ENCODE measurements at regions not wholly inside any gene's neighbourhood (a gene's known extent, or its start where the extent isn't known, plus 50 kb on each side); places are given as distances from the start of the nearest gene placed in this dataset.

GRCh38 chr20:40738976-40739375 is 49.9 kb upstream of the MAFB start:
- H3K36me3 Mint-ChIP-seq = no peaks in the 10 kb centered on the region
- H3K9me3 Mint-ChIP-seq = no peaks in the 10 kb centered on the region
- ATAC-seq (no peak), DNase-seq (ENCODE audit: low spot score) (no peak)
- peaks cover 0 to 8% of the 10 kb centered on the region in 2 donors for H3K4me1 Mint-ChIP-seq (ENCODE audit: low read depth in 2 of 2)
- H3K27me3 Mint-ChIP-seq = peaks cover 23 to 38% of the 10 kb centered on the region in 2 donors
- H3K4me3 Mint-ChIP-seq = no peak overlapping the region
- no peak overlapping the region for H3K27ac Mint-ChIP-seq

- H3K4me1 Mint-ChIP-seq (ENCODE audit: low read depth in 2 of 2) = peaks cover 0 to 8% of the 10 kb centered on the region in 2 donors
- H3K4me3 Mint-ChIP-seq = no peak overlapping the region
- DNase-seq (ENCODE audit: low spot score) = no peak
- no peaks in the 10 kb centered on the region for H3K9me3 Mint-ChIP-seq
- peaks cover 26 to 40% of the 10 kb centered on the region in 2 donors for H3K27me3 Mint-ChIP-seq
- ATAC-seq = peak in 1 of 2 donors; percentile 20
- no peaks in the 10 kb centered on the region for H3K36me3 Mint-ChIP-seq
- H3K27ac Mint-ChIP-seq = no peak overlapping the region
Measured at GRCh38 chr20:40739841-40740240, 50.8 kb upstream of the MAFB start.

GRCh38 chr20:40741507-40742106 is 52.6 kb upstream of the MAFB start:
- DNase-seq (ENCODE audit: low spot score) (no peak), ATAC-seq (no peak)
- no peak overlapping the region for H3K4me3 Mint-ChIP-seq
- H3K27me3 Mint-ChIP-seq = peaks cover 23 to 24% of the 10 kb centered on the region in 2 donors
- H3K9me3 Mint-ChIP-seq = no peaks in the 10 kb centered on the region
- peaks cover 0 to 8% of the 10 kb centered on the region in 2 donors for H3K4me1 Mint-ChIP-seq (ENCODE audit: low read depth in 2 of 2)
- H3K36me3 Mint-ChIP-seq = no peaks in the 10 kb centered on the region
- no peak overlapping the region for H3K27ac Mint-ChIP-seq

- H3K9me3 Mint-ChIP-seq = no peaks in the 10 kb centered on the region
- H3K36me3 Mint-ChIP-seq = no peaks in the 10 kb centered on the region
- no peak for ATAC-seq
- H3K4me1 Mint-ChIP-seq (ENCODE audit: low read depth in 2 of 2) = peaks cover 0 to 8% of the 10 kb centered on the region in 2 donors
- no peak for DNase-seq (ENCODE audit: low spot score)
- H3K4me3 Mint-ChIP-seq = no peak overlapping the region
- peaks cover 14 to 19% of the 10 kb centered on the region in 2 donors for H3K27me3 Mint-ChIP-seq
- H3K27ac Mint-ChIP-seq = no peak overlapping the region
Measured at GRCh38 chr20:40743141-40743775, 54.2 kb upstream of the MAFB start.

- H3K4me3 Mint-ChIP-seq = no peak overlapping the region
- H3K4me1 Mint-ChIP-seq (ENCODE audit: low read depth in 2 of 2) = peaks cover 0 to 8% of the 10 kb centered on the region in 2 donors
- H3K9me3 Mint-ChIP-seq = no peaks in the 10 kb centered on the region
- H3K27me3 Mint-ChIP-seq = peaks cover 17 to 23% of the 10 kb centered on the region in 2 donors
- H3K27ac Mint-ChIP-seq = no peak overlapping the region
- no peaks in the 10 kb centered on the region for H3K36me3 Mint-ChIP-seq
- DNase-seq (ENCODE audit: low spot score) (no peak), ATAC-seq (no peak)
Measured at GRCh38 chr20:40744072-40744817, 55.2 kb upstream of the MAFB start.

- ATAC-seq = no peak
- Mint-ChIP-seq H3K9me3 (no peaks in the 10 kb centered on the region), H3K27ac (no peak overlapping the region), H3K27me3 (peaks cover 17 to 23% of the 10 kb centered on the region in 2 donors), H3K4me3 (no peak overlapping the region), H3K36me3 (no peaks in the 10 kb centered on the region), H3K4me1 (ENCODE audit: low read depth in 2 of 2) (peaks cover 0 to 8% of the 10 kb centered on the region in 2 donors)
- no peak for DNase-seq (ENCODE audit: low spot score)
Measured at GRCh38 chr20:40744818-40745175, 55.8 kb upstream of the MAFB start.

GRCh38 chr20:40746251-40746650 is 57.2 kb upstream of the MAFB start:
- no peak for DNase-seq (ENCODE audit: low spot score)
- no peaks in the 10 kb centered on the region for H3K9me3 Mint-ChIP-seq
- no peaks in the 10 kb centered on the region for H3K36me3 Mint-ChIP-seq
- no peak for ATAC-seq
- peaks cover 17 to 23% of the 10 kb centered on the region in 2 donors for H3K27me3 Mint-ChIP-seq
- peaks cover 0 to 11% of the 10 kb centered on the region in 2 donors for H3K4me1 Mint-ChIP-seq (ENCODE audit: low read depth in 2 of 2)
- no peak overlapping the region for H3K4me3 Mint-ChIP-seq
- H3K27ac Mint-ChIP-seq = no peak overlapping the region

- Mint-ChIP-seq H3K4me3 (no peak overlapping the region), H3K36me3 (no peaks in the 10 kb centered on the region), H3K9me3 (no peaks in the 10 kb centered on the region), H3K27me3 (peaks cover 17 to 23% of the 10 kb centered on the region in 2 donors), H3K27ac (no peak overlapping the region), H3K4me1 (ENCODE audit: low read depth in 2 of 2) (peaks cover 3 to 11% of the 10 kb centered on the region in 2 donors)
- DNase-seq (ENCODE audit: low spot score) (no peak), ATAC-seq (no peak)
Measured at GRCh38 chr20:40748182-40748581, 59.1 kb upstream of the MAFB start.

- ATAC-seq (no peak), DNase-seq (ENCODE audit: low spot score) (no peak)
- Mint-ChIP-seq H3K4me1 (ENCODE audit: low read depth in 2 of 2) (peaks cover 8 to 18% of the 10 kb centered on the region in 2 donors), H3K4me3 (no peak overlapping the region), H3K27me3 (peaks cover 7 to 16% of the 10 kb centered on the region in 2 donors), H3K27ac (no peak overlapping the region), H3K9me3 (peaks cover 3% of the 10 kb centered on the region), H3K36me3 (no peaks in the 10 kb centered on the region)
Measured at GRCh38 chr20:40749985-40750506, 61.0 kb upstream of the MAFB start.

- peaks cover 7 to 13% of the 10 kb centered on the region in 2 donors for H3K27me3 Mint-ChIP-seq
- H3K4me1 Mint-ChIP-seq (ENCODE audit: low read depth in 2 of 2) = peaks cover 8 to 18% of the 10 kb centered on the region in 2 donors
- H3K4me3 Mint-ChIP-seq = no peak overlapping the region
- peaks cover 3% of the 10 kb centered on the region for H3K9me3 Mint-ChIP-seq
- no peak for DNase-seq (ENCODE audit: low spot score)
- H3K27ac Mint-ChIP-seq = no peak overlapping the region
- no peak for ATAC-seq
- no peaks in the 10 kb centered on the region for H3K36me3 Mint-ChIP-seq
Measured at GRCh38 chr20:40750541-40751035, 61.6 kb upstream of the MAFB start.

- Mint-ChIP-seq H3K27ac (no peak overlapping the region), H3K36me3 (no peaks in the 10 kb centered on the region), H3K27me3 (peaks cover 2 to 4% of the 10 kb centered on the region in 2 donors), H3K9me3 (peaks cover 3% of the 10 kb centered on the region), H3K4me1 (ENCODE audit: low read depth in 2 of 2) (peaks cover 30 to 43% of the 10 kb centered on the region in 2 donors), H3K4me3 (peak overlapping the region; percentile 4)
- no peak for DNase-seq (ENCODE audit: low spot score)
- ATAC-seq = no peak
Measured at GRCh38 chr20:40753472-40753871, 64.4 kb upstream of the MAFB start.

GRCh38 chr20:40754339-40754943 is 65.4 kb upstream of the MAFB start:
- H3K27ac Mint-ChIP-seq = no peak overlapping the region
- no peaks in the 10 kb centered on the region for H3K36me3 Mint-ChIP-seq
- H3K9me3 Mint-ChIP-seq = peaks cover 3% of the 10 kb centered on the region
- H3K27me3 Mint-ChIP-seq = peaks cover 0 to 2% of the 10 kb centered on the region in 2 donors
- no peak for ATAC-seq
- H3K4me1 Mint-ChIP-seq (ENCODE audit: low read depth in 2 of 2) = peaks cover 31 to 46% of the 10 kb centered on the region in 2 donors
- DNase-seq (ENCODE audit: low spot score) = no peak
- H3K4me3 Mint-ChIP-seq = no peak overlapping the region

- Mint-ChIP-seq H3K27me3 (peaks cover 0 to 2% of the 10 kb centered on the region in 2 donors), H3K27ac (peak overlapping the region; percentile 27 to 64), H3K4me3 (peak overlapping the region; percentile 24), H3K36me3 (no peaks in the 10 kb centered on the region), H3K9me3 (peaks cover 3% of the 10 kb centered on the region), H3K4me1 (ENCODE audit: low read depth in 2 of 2) (peaks cover 31 to 48% of the 10 kb centered on the region in 2 donors)
- ATAC-seq = peak; percentile 62 to 67
- DNase-seq (ENCODE audit: low spot score) = no peak
Measured at GRCh38 chr20:40757087-40757486, 68.1 kb upstream of the MAFB start.

All from natural killer cell treated with Interleukin-12 subunit alpha and Interleukin-12 subunit beta and Interleukin-15 and Interleukin-18, amount 100 ng/mL, for 72 hours (primary cell).